NCI-H2107 treated with DMSO at 0.1 percent for 48 hours (cell line): ENCODE measurements at regions not wholly inside any gene's neighbourhood (a gene's known extent, or its start where the extent isn't known, plus 50 kb on each side); places are given as distances from the start of the nearest gene placed in this dataset.

Source experiments
- DNase-seq: peaks from one replicate; lab custom pipeline; 2025; ENCODE audit not compliant: unreplicated experiment; lab: John Stamatoyannopoulos, UW

- DNase-seq, result no peak
These were observed 98.3 kb downstream of the DUSP10 start for GRCh38 chr1:221643404-221644144.

- DNase-seq, result no peak
These were observed 97.8 kb downstream of the DUSP10 start for GRCh38 chr1:221644145-221644448.

GRCh38 chr1:221644663-221645258 is 97.1 kb downstream of the DUSP10 start:
- DNase-seq, result no peak

- no peak for DNase-seq
These were observed 93.7 kb downstream of the DUSP10 start for GRCh38 chr1:221648201-221648600.
